Liver (tissue), 8 donors: ENCODE measurements at regions not wholly inside any gene's neighbourhood (a gene's known extent, or its start where the extent isn't known, plus 50 kb on each side); places are given as distances from the start of the nearest gene placed in this dataset.

Source experiments
- DNase-seq: peaks from one replicate; pipeline ENCODE4 v3.0.0-alpha.2; 2017; ENCODE audit warnings: low spot score
- H3K27ac ChIP-seq, 2 donors: one replicate each; pipeline ENCODE4 v1.7.0; 2013; ENCODE audit warnings: inconsistent platforms in 2 of 2, low read length in 2 of 2, control low read depth in 1 of 2, low read depth in 1 of 2, mild to moderate bottlenecking in 1 of 2
- H3K27me3 ChIP-seq, 4 donors: one replicate each; pipeline versions ENCODE4 v1.6.1 to v1.7.0; 2013; ENCODE audit warnings: low read length in 3 of 4, inconsistent platforms in 1 of 4, mild to moderate bottlenecking in 1 of 4, moderate library complexity in 1 of 4; ENCODE audit not compliant: control insufficient read depth in 4 of 4, insufficient read depth in 4 of 4
- H3K36me3 ChIP-seq, 4 donors: one replicate each; pipeline versions ENCODE4 v1.6.1 to v1.7.0; 2013; ENCODE audit warnings: low read length in 3 of 4, mild to moderate bottlenecking in 3 of 4, low read depth in 1 of 4, moderate library complexity in 1 of 4; ENCODE audit not compliant: control insufficient read depth in 4 of 4, insufficient read depth in 3 of 4
- H3K4me1 ChIP-seq, 4 donors: one replicate each; pipeline versions ENCODE4 v1.6.1 to v1.7.0; 2013; ENCODE audit warnings: low read length in 3 of 4, mild to moderate bottlenecking in 3 of 4, moderate library complexity in 1 of 4; ENCODE audit not compliant: control insufficient read depth in 4 of 4, insufficient read depth in 4 of 4
- H3K4me3 ChIP-seq, 3 donors: one replicate each; pipeline versions ENCODE4 v1.6.1 to v1.7.0; 2013; ENCODE audit warnings: low read length in 3 of 3, control low read depth in 1 of 3, low read depth in 1 of 3, mild to moderate bottlenecking in 1 of 3
- H3K9ac ChIP-seq, 2 donors: one replicate each; pipeline ENCODE4 v1.7.0; 2013; ENCODE audit warnings: low read length in 2 of 2, mild to moderate bottlenecking in 2 of 2, moderate library complexity in 2 of 2, control low read depth in 1 of 2, low read depth in 1 of 2
- H3K9me3 ChIP-seq, 4 donors: one replicate each; pipeline versions ENCODE4 v1.6.1 to v1.7.0; 2013; ENCODE audit warnings: low read length in 3 of 4; ENCODE audit not compliant: control insufficient read depth in 4 of 4
- ATF3 ChIP-seq: IDR thresholded peaks from 2 replicates; pipeline ENCODE4 v1.6.1; 2016; ENCODE audit warnings: antibody characterized with exemption
- CTCF ChIP-seq: fragments of 150-350 bp; IDR thresholded peaks from 2 replicates; pipeline ENCODE4 v1.5.1; 2017; ENCODE audit warnings: improper control_type of control experiment, low read depth, low read length; ENCODE audit not compliant: missing input control
- EGR1 ChIP-seq, 2 donors: IDR thresholded peaks; 2 replicates each; pipeline ENCODE4 v1.6.1; 2016 to 2018; ENCODE audit warnings: antibody characterized with exemption in 2 of 2, low read depth in 2 of 2
- FOXA1 ChIP-seq: IDR thresholded peaks from 2 replicates; pipeline ENCODE4 v1.6.1; 2016; ENCODE audit warnings: antibody characterized with exemption
- FOXA2 ChIP-seq: IDR thresholded peaks from 2 replicates; pipeline ENCODE4 v1.6.1; 2016; ENCODE audit warnings: antibody characterized with exemption
- HNF4A ChIP-seq, 2 donors: conservative IDR thresholded peaks; 2 replicates each; pipeline ENCODE4 v1.6.1; 2016; ENCODE audit warnings: antibody characterized with exemption in 2 of 2, mild to moderate bottlenecking in 2 of 2
- HNF4G ChIP-seq: IDR thresholded peaks from 2 replicates; pipeline ENCODE4 v1.6.1; 2016; ENCODE audit warnings: antibody characterized with exemption
- JUND ChIP-seq, 2 donors: IDR thresholded peaks; 2 replicates each; pipeline ENCODE4 v1.6.1; 2016; ENCODE audit warnings: antibody characterized with exemption in 2 of 2
- MAX ChIP-seq: IDR thresholded peaks from 2 replicates; pipeline ENCODE4 v1.6.1; 2016; ENCODE audit warnings: antibody characterized with exemption
- NR2F2 ChIP-seq: IDR thresholded peaks from 2 replicates; pipeline ENCODE4 v1.6.1; 2016; ENCODE audit warnings: antibody characterized with exemption
- RAD21 ChIP-seq, 2 donors: IDR thresholded peaks; 2 replicates each; pipeline ENCODE4 v1.6.1; 2016; ENCODE audit warnings: antibody characterized with exemption in 2 of 2, mild to moderate bottlenecking in 2 of 2
- REST ChIP-seq: IDR thresholded peaks from 2 replicates; pipeline ENCODE4 v1.6.1; 2016; ENCODE audit warnings: antibody characterized with exemption, mild to moderate bottlenecking
- RXRA ChIP-seq, 2 donors: IDR thresholded peaks; 2 replicates each; pipeline ENCODE4 v1.6.1; 2017 to 2018; ENCODE audit warnings: antibody characterized with exemption in 2 of 2, mild to moderate bottlenecking in 1 of 2
- SP1 ChIP-seq: IDR thresholded peaks from 2 replicates; pipeline ENCODE4 v1.6.1; 2018; ENCODE audit warnings: antibody characterized with exemption, mild to moderate bottlenecking
- TAF1 ChIP-seq: conservative IDR thresholded peaks from 2 replicates; pipeline ENCODE4 v1.6.1; 2016; ENCODE audit warnings: antibody characterized with exemption, mild to moderate bottlenecking
- YY1 ChIP-seq: IDR thresholded peaks from 2 replicates; pipeline ENCODE4 v1.6.1; 2016; ENCODE audit warnings: antibody characterized with exemption, mild to moderate bottlenecking
- ZBTB33 ChIP-seq: IDR thresholded peaks from 2 replicates; pipeline ENCODE4 v1.6.1; 2016; ENCODE audit warnings: antibody characterized with exemption
- WGBS: extraction: QIAGEN DNeasy Blood & Tissue Kit; methylation state at CpG from one replicate; pipeline ENCODE4 v1.1.7; 2013; 5-methylcytosine and 5-hydroxymethylcytosine counted together
- donor health status: healthy.
- donor health status: healthy.
- donor health status: healthy.
- donor health status: healthy.
- donor health status: healthy.

GRCh38 chr5:145585443-145586148 is 249.5 kb downstream of the PRELID2 start:
- Histone ChIP-seq H3K4me1 (no peaks in the 10 kb centered on the region), H3K4me3 (no peak overlapping the region), H3K9ac (no peak overlapping the region), H3K27me3 (no peaks in the 10 kb centered on the region), H3K9me3 (no peaks in the 10 kb centered on the region), H3K36me3 (no peaks in the 10 kb centered on the region), H3K27ac (no peak overlapping the region)
- WGBS = 73% methylated on average over 5 of the region's 5 CpGs
- no peak for DNase-seq
- TF ChIP-seq RXRA (IDR thresholded peaks at IDR 0.05) = no peak
- no peak for TF ChIP-seq JUND (IDR thresholded peaks at IDR 0.05)
- TF ChIP-seq MAX = no peak
- no peak for TF ChIP-seq HNF4A (conservative IDR thresholded peaks at IDR 0.05)
- TF ChIP-seq FOXA1 = no peak
- no peak for TF ChIP-seq REST
- no peak for TF ChIP-seq SP1
- no peak for TF ChIP-seq ZBTB33
- TF ChIP-seq YY1 = no peak
- no peak for TF ChIP-seq CTCF
- no peak for TF ChIP-seq RAD21 (IDR thresholded peaks at IDR 0.05)
- TF ChIP-seq NR2F2 = no peak
- TF ChIP-seq HNF4G = no peak
- TF ChIP-seq ATF3 = no peak
- TF ChIP-seq EGR1 (IDR thresholded peaks at IDR 0.05; ENCODE audit: low read depth in 2 of 2) = no peak
- no peak for TF ChIP-seq FOXA2
- no peak for TF ChIP-seq TAF1
